GM12878 (cell line): ENCODE measurements at regions not wholly inside any gene's neighbourhood (a gene's known extent, or its start where the extent isn't known, plus 50 kb on each side); places are given as distances from the start of the nearest gene placed in this dataset.

Experiments used
- CTCF ChIP-seq, 3 experiments: IDR thresholded peaks in 2 of 3; conservative IDR thresholded peaks in 1 of 3; 2 replicates each; pipeline ENCODE4 v1.5.1; 2011; ENCODE audit warnings: low read depth in 3 of 3, low read length in 3 of 3, mild to moderate bottlenecking in 3 of 3, control low read depth in 2 of 3, moderate library complexity in 2 of 3, inconsistent platforms in 1 of 3, mixed read lengths in 1 of 3; ENCODE audit not compliant: control insufficient read depth in 2 of 3, insufficient read depth in 1 of 3; ENCODE audit errors: extremely low read depth in 1 of 3
- HDAC2 ChIP-seq: fragments of 200-600 bp; sonication (generic); IDR thresholded peaks from 2 replicates; pipeline ENCODE4 v1.6.1; 2017
- MXI1 ChIP-seq: fragments of 150-350 bp; IDR thresholded peaks from 2 replicates; pipeline ENCODE4 v1.6.1; 2011; ENCODE audit warnings: low read depth, mild to moderate bottlenecking, inconsistent platforms, low read length, improper control_type of control experiment
- MYC ChIP-seq: IDR thresholded peaks from 2 replicates; pipeline ENCODE4 v1.6.1; 2011; ENCODE audit warnings: mild to moderate bottlenecking, low read length, moderate library complexity, inconsistent platforms; ENCODE audit not compliant: insufficient read depth, insufficient replicate concordance, insufficient read length, severe bottlenecking
- NFYB ChIP-seq: IDR thresholded peaks from 2 replicates; pipeline ENCODE4 v1.6.1; 2011; ENCODE audit warnings: low read depth, mild to moderate bottlenecking, low read length, improper control_type of control experiment, moderate library complexity; ENCODE audit not compliant: insufficient read depth
- POLR2AphosphoS5 ChIP-seq: IDR thresholded peaks from 2 replicates; pipeline ENCODE4 v1.6.1; 2011; ENCODE audit warnings: mild to moderate bottlenecking, low read length, inconsistent platforms
- SIN3A ChIP-seq: IDR thresholded peaks from 2 replicates; pipeline ENCODE4 v1.6.1; 2012; ENCODE audit warnings: low read depth, low read length, improper control_type of control experiment
- TF ChIP-seq, protein P1 (sequence below): fragments of 450-650 bp; IDR thresholded peaks from 2 replicates; pipeline ENCODE4 v1.6.1; 2018; ENCODE audit warnings: mild to moderate bottlenecking, low read depth, moderate library complexity; ENCODE audit not compliant: partially characterized antibody

DNA sequence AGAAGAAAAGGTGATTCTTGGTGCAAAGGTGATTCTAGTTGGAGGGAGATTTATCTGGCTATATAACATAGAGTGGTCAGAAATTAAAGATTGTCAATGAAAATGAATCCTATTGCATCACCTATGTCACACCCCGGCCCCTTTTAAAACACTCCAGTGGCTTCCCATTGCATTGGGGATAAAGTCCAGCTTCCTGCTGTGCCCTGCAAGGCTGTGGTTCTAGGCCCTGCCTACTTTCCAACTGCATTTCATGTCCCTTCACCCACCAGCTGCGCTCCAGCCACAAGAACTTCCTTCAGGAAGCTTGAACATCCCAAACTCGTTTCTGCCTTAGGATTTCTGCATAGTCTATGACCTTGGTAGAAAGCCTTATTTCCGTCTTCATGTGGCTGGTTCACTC lies 118.7 kb upstream of the UMPS start:
- no peak for TF ChIP-seq MXI1
- TF ChIP-seq HDAC2 = no peak
- no peak for TF ChIP-seq SIN3A
- TF ChIP-seq POLR2AphosphoS5 = no peak
- TF ChIP-seq, protein P1, sequence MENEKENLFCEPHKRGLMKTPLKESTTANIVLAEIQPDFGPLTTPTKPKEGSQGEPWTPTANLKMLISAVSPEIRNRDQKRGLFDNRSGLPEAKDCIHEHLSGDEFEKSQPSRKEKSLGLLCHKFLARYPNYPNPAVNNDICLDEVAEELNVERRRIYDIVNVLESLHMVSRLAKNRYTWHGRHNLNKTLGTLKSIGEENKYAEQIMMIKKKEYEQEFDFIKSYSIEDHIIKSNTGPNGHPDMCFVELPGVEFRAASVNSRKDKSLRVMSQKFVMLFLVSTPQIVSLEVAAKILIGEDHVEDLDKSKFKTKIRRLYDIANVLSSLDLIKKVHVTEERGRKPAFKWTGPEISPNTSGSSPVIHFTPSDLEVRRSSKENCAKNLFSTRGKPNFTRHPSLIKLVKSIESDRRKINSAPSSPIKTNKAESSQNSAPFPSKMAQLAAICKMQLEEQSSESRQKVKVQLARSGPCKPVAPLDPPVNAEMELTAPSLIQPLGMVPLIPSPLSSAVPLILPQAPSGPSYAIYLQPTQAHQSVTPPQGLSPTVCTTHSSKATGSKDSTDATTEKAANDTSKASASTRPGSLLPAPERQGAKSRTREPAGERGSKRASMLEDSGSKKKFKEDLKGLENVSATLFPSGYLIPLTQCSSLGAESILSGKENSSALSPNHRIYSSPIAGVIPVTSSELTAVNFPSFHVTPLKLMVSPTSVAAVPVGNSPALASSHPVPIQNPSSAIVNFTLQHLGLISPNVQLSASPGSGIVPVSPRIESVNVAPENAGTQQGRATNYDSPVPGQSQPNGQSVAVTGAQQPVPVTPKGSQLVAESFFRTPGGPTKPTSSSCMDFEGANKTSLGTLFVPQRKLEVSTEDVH = no peak
- no peak for TF ChIP-seq CTCF (IDR thresholded peaks at IDR 0.05 in 2 of 3, conservative IDR thresholded peaks at IDR 0.05 in 1 of 3; ENCODE audit: control insufficient read depth in 2 of 3, extremely low read depth in 1 of 3, insufficient read depth in 1 of 3, low read depth in 3 of 3, low read length in 3 of 3)
- TF ChIP-seq NFYB = no peak
- TF ChIP-seq MYC = no peak
